ENCODE measurements at regions not wholly inside any gene's neighbourhood (a gene's known extent, or its start where the extent isn't known, plus 50 kb on each side); places are given as distances from the start of the nearest gene placed in this dataset.

DNA sequence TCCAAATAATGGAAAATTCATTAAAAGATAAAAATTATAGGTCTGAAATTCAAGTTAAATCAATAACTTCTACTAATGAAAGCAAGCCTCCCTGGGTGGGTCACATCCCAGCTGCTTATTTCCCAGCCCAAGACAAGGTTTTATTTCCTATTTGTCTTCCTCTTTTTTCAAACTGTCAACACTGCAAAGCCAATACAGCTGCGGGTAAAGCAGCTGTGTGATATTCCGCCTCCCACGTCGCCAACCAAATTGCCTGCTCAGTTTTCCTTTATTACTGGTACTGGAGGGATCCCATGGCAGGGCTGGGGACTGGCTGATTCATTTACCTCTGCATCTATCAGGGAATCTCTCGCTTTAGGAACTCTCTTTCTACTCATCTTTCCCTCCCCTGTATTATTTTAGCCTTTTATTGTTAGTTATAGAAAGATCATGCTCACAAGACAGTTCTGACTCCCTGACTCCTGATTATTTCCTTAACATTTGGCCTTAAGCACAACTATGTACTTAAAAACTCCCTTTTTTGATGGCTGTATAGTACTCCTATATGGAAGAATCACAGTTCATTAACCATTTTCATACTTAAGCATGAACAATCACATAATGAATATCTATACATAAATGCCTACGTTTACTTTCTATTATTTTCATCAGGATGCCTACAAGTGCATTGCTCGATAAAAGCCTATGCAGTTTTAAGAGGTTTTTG lies 253.1 kb downstream of the CDCA7 start:
- no peak overlapping the region for H3K14ac ChIP-seq (ENCODE audit: insufficient read length)
- DNase-seq (ENCODE audit: low read depth in 1 of 2, low spot score in 2 of 2) (no peak), FAIRE-seq (no peak)
- no peak overlapping the region for H4K8ac ChIP-seq (ENCODE audit: extremely low read depth, insufficient read depth, low read length)
- H3K27ac ChIP-seq (ENCODE audit: low read depth, low read length) = no peak overlapping the region
- H2AK5ac ChIP-seq (ENCODE audit: low read depth, low read length) = no peak overlapping the region
- no peak overlapping the region for H2BK5ac ChIP-seq (ENCODE audit: low read depth, low read length)
- no peaks in the 10 kb centered on the region for H4K20me1 ChIP-seq (replicated peaks in 1 of 2; ENCODE audit: control insufficient read depth in 1 of 2, insufficient read depth in 2 of 2, low read length in 2 of 2)
- H3K27me3 ChIP-seq (replicated peaks in 1 of 4; ENCODE audit: control insufficient read depth in 3 of 4, extremely low read depth in 1 of 4, insufficient read depth in 3 of 4, low read length in 3 of 4) = no peaks in the 10 kb centered on the region
- H3K23ac ChIP-seq (ENCODE audit: insufficient read length) = no peak overlapping the region
- TF ChIP-seq SIN3A (conservative IDR thresholded peaks at IDR 0.05 in 1 of 2, IDR thresholded peaks at IDR 0.05 in 1 of 2; ENCODE audit: low read depth in 1 of 2, low read length in 2 of 2) = no peak
- TF ChIP-seq NRF1 (IDR thresholded peaks at IDR 0.05; ENCODE audit: low read depth, low read length) = no peak
- TF ChIP-seq RFX5 (IDR thresholded peaks at IDR 0.05; ENCODE audit: borderline replicate concordance, low read depth, low read length) = no peak
- TF ChIP-seq TCF12 (IDR thresholded peaks at IDR 0.05; ENCODE audit: low read depth, low read length) = no peak
- no peak for TF ChIP-seq POLR2AphosphoS5 (IDR thresholded peaks at IDR 0.05; ENCODE audit: low read depth, low read length)
- no peak for TF ChIP-seq SP1 (IDR thresholded peaks at IDR 0.05; ENCODE audit: low read depth, low read length)
- TF ChIP-seq CBX8 (IDR thresholded peaks at IDR 0.05; ENCODE audit: borderline replicate concordance, low read depth, low read length) = no peak
- TF ChIP-seq POLR2A (IDR thresholded peaks at IDR 0.05; ENCODE audit: control extremely low read depth in 1 of 2, low read depth in 2 of 2, low read length in 2 of 2) = no peak
- TF ChIP-seq TBP (IDR thresholded peaks at IDR 0.05; ENCODE audit: low read depth, low read length) = no peak
- no peak for TF ChIP-seq ASH2L (IDR thresholded peaks at IDR 0.05; ENCODE audit: low read length)
- H4K5ac ChIP-seq (ENCODE audit: insufficient read length, low read depth, low read length) = no peak overlapping the region
- no peak overlapping the region for H3K56ac ChIP-seq (replicated peaks; ENCODE audit: insufficient read length, low read depth, low read length)
- peaks cover 0 to 7% of the 10 kb centered on the region in 2 experiments; a peak in 1 of 4 replicates for H3K9me3 ChIP-seq (ENCODE audit: insufficient read depth in 2 of 2, low read depth in 1 of 2, low read length in 1 of 2)
- no peak overlapping the region for H3K4ac ChIP-seq (replicated peaks; ENCODE audit: insufficient read length, low read depth, low read length)
- H3K36me3 ChIP-seq (ENCODE audit: control insufficient read depth in 2 of 4, insufficient read depth in 4 of 4, low read length in 3 of 4) = no peaks in the 10 kb centered on the region; a peak in 1 of 8 replicates
- H2BK15ac ChIP-seq (ENCODE audit: low read length) = no peak overlapping the region
- no peak overlapping the region for H3K9ac ChIP-seq (replicated peaks in 1 of 4; ENCODE audit: extremely low read depth in 1 of 4, low read depth in 3 of 4, low read length in 3 of 4)
- no peak overlapping the region for H2AFZ ChIP-seq (ENCODE audit: low read length)
- no peak overlapping the region for H2BK20ac ChIP-seq (ENCODE audit: low read length)
- H3K79me1 ChIP-seq (ENCODE audit: low read depth, low read length) = no peaks in the 10 kb centered on the region
- no peak overlapping the region for H3K4me2 ChIP-seq (ENCODE audit: insufficient read depth in 1 of 2, low read depth in 2 of 2, low read length in 2 of 2)
- H3K4me3 ChIP-seq (ENCODE audit: extremely low read depth in 1 of 4, insufficient read depth in 2 of 4, low read depth in 3 of 4, low read length in 4 of 4) = no peak overlapping the region
- H3K79me2 ChIP-seq (ENCODE audit: control insufficient read depth in 1 of 2, insufficient read depth in 2 of 2, low read length in 2 of 2) = no peaks in the 10 kb centered on the region
- WGBS, 2 experiments (ENCODE audit: extremely low coverage in 1 of 2, insufficient coverage in 1 of 2, insufficient read length in 1 of 2, insufficient replicate concordance in 2 of 2, low coverage in 1 of 2, low lambda C conversion rate in 2 of 2, missing lambda C conversion rate in 1 of 2) = 77% methylated on average over 7 of the region's 7 CpGs; no CpG with 5 or more reads in 1 of the 2 experiments
- ChIA-PET POLR2A (ENCODE audit: partially characterized antibody) (no interaction called here), CTCF (ENCODE audit: partially characterized antibody) (no interaction called here)
- no peaks in the 10 kb centered on the region; the same call in 1 of the 2 replicates for H3K23me2 ChIP-seq (ENCODE audit: low read depth, low read length)
- no peak overlapping the region for H2BK120ac ChIP-seq (replicated peaks; ENCODE audit: low read depth, low read length)
- H4K91ac ChIP-seq (replicated peaks; ENCODE audit: insufficient read length, low read length) = no peak overlapping the region
- no peak overlapping the region for H3K18ac ChIP-seq (ENCODE audit: extremely low read depth, low read length)
- H3K4me1 ChIP-seq (replicated peaks in 1 of 4; ENCODE audit: control insufficient read depth in 3 of 4, insufficient read depth in 4 of 4, low read length in 3 of 4) = peaks cover 0 to 3% (median 0%) of the 10 kb centered on the region in 4 experiments; a peak in 1 of 7 replicates
- H2BK12ac ChIP-seq (ENCODE audit: low read depth, low read length) = no peak overlapping the region
